SKM-1 (cell line): ENCODE measurements at regions not wholly inside any gene's neighbourhood (a gene's known extent, or its start where the extent isn't known, plus 50 kb on each side); places are given as distances from the start of the nearest gene placed in this dataset.
"Not testable (repeated sequence)": the region's sequence is repeated elsewhere in the genome, so short reads cannot be mapped to it uniquely, and the experiment has no call there.

ENCODE experiments used
- DNase-seq: peaks from one replicate; lab custom pipeline; 2025; ENCODE audit not compliant: unreplicated experiment; lab: John Stamatoyannopoulos, UW

- no peak for DNase-seq
Observed at GRCh38 chr3:127045435-127046045, 62.6 kb downstream of the PLXNA1 start.

GRCh38 chr3:127046690-127047089 lies 63.8 kb downstream of the PLXNA1 start:
- not testable (repeated sequence) for DNase-seq

DNA sequence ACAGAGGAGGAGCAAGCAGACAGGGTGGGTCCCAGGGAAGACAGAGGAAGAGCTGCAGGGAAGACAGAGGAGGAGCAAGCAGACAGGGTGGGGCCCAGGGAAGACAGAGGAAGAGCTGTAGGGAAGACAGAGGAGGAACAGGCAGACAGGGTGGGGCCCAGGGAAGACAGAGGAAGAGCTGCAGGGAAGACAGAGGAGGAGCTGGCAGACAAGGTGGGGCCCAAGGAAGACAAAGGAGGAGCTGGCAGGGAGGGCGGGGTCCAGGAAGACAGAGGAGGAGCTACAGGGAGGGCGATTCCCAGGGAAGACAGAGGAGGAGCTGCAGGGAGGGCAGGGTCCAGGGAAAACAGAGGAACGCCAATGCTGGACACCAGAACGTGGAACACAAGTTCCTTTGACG lies 66.5 kb downstream of the PLXNA1 start:
- no peak for DNase-seq

DNA sequence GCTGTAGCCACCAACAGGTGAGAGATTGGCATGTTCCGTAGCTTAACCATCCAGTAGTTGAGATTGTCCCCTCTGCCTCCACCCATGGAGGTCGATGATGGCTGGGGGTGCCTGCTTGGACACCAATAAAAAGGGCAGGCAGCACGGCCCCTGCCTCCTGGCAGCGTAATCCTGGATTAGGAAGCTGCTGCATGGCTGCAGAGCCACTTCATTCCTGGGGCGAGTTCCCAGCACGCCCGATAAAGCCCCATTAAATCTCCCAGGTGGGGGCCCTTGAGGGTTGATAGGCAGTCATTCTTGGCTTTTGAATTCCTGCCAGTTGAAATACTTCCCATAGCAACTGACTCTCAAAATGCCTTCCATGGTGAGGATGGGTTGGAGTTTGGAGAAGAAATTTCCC lies 67.8 kb downstream of the PLXNA1 start:
- no peak for DNase-seq

- DNase-seq: no peak
Observed at GRCh38 chr3:127052121-127052561, 69.2 kb downstream of the PLXNA1 start.

- DNase-seq: no peak
Observed at GRCh38 chr3:127053026-127053425, 70.1 kb downstream of the PLXNA1 start.

- DNase-seq: no peak
Observed at GRCh38 chr3:127053450-127053849, 70.5 kb downstream of the PLXNA1 start.

GRCh38 chr3:127053979-127054378 lies 71.1 kb downstream of the PLXNA1 start:
- no peak for DNase-seq

DNA sequence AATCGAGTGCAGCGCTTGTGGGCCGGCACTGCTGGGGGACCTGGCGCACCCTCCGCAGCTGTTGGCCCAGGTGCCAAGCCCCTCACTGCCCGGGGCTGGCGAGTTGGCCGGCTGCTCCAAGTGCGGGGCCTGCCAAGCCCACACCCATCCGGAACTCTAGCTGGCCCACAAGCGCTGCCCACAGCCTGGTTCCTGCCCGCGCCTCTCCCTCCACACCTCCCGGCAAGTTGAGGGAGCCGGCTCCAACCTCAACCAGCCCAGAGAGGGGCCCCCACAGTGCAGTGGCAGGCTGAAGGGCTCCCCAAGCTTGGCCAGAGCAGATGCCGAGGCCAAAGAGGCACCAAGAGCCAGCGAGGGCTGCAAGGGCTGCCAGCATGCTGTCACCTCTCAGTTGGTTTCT lies 73.4 kb downstream of the PLXNA1 start:
- DNase-seq: no peak

DNA sequence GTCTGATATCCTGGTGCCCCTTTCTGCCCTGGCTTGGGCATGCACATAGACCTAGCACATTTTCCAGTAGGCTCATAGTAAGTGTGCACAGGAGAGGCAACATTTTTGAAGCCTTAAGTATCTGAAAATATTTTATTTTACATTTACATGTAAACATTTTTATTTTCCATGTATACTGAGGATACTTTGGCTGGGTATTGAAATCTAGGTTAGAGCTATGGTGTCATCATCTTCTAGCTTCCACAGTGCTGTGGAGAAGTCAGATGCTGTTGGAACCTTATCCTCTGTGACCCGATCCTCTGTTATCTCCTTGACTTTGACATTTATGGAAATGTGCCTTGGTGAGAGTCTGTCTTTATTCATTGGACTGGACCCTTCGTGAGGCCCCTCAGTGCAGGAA lies 74.1 kb downstream of the PLXNA1 start:
- no peak for DNase-seq

DNA sequence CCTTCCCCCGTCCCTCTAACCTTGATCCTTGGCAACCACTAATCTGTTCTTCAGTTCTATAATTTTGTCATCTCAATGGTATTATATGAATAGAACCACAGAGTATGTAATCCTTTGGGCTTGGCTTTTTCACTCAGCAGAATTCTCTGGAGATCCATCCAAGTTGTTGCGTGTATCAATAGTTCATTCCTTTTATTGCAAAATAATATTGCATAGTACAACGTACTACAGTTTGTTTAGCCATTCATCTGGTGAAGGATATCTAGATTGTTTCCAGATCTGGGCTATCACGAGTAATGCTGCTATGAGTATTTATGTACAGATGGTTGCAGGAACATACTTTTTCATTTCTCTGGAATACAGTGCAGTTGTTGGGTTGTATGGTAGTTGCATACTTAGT lies 76.2 kb downstream of the PLXNA1 start:
- DNase-seq: no peak

GRCh38 chr3:127061641-127062040 lies 78.7 kb downstream of the PLXNA1 start:
- DNase-seq: no peak

DNA sequence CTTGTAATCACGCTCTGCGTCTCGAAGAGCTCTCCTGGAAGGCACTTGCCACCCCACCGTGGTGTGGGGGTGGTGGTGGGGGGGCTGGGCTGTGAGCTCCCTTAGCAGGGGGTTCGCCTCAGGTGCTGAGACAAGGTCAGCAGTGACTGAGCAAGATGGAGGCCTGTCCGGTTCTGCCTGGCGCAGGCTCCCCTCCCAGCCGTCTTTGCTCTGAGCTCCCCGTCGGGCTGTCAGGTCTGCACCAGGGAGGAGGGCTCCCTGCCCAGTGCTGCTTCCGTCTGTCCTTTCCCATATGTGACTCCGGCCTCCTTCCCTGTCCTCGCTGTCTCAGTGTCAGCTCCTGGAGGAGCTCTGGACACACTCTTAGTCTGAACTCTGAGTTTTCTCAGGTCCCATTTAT lies 80.0 kb downstream of the PLXNA1 start:
- DNase-seq: no peak

DNA sequence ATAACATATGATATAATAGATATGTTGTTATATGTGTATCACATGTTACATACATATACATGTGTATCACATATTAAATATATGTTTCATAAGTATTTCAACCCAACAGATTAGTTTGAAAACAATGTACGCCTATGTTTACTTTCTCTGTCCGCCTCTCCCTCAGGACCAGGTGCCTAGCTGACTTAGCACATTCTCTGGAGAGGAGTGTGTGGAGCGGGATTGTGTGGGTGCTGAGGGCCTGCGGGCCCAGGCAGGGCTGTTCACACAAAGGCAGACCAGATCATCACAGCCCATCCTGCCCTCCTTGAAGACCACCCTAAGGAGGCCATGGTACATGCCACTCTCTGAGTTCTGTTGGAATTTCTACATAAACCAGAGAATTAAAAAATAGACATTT lies 81.0 kb downstream of the PLXNA1 start:
- no peak for DNase-seq

DNA sequence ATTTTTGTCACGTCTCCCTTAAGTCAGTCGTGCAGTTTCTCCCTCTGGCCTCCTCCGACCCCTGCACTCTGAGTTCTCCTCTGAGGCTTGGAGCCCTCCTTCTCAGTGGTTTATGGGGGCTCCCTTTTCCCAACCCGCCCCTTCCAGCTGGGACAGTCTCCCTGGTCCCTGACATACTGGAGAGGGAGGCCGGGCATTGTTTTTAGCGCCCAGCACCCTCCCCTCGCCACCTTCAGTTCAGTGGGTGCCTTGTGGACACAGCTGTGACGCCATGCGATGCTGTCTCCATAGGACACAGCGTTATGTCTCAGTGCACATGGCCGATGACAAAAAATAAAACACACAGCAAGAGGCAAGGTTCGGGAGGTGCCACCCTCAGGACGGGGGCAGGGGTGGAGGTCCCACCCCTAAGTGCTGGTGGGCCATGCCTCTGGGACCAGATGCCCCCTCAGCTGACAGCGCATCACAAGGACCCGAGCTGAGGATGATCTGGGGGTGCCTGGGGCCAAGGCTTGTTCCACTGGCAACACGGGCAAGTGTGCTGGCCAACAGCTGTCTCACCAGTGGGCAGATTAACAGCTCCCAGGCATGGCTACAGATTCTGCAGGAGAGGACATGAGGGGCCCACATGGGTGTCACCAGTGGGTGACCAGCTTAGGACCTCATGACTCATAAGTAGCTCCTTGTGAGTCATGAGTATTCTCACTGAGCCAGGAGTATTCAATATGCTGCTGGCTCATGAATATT lies 81.6 kb downstream of the PLXNA1 start:
- DNase-seq: no peak

GRCh38 chr3:127065138-127065427 lies 82.2 kb downstream of the PLXNA1 start:
- DNase-seq: no peak

GRCh38 chr3:127065561-127066290 lies 82.8 kb downstream of the PLXNA1 start:
- DNase-seq: no peak

GRCh38 chr3:127066635-127067034 lies 83.7 kb downstream of the PLXNA1 start:
- DNase-seq: no peak

DNA sequence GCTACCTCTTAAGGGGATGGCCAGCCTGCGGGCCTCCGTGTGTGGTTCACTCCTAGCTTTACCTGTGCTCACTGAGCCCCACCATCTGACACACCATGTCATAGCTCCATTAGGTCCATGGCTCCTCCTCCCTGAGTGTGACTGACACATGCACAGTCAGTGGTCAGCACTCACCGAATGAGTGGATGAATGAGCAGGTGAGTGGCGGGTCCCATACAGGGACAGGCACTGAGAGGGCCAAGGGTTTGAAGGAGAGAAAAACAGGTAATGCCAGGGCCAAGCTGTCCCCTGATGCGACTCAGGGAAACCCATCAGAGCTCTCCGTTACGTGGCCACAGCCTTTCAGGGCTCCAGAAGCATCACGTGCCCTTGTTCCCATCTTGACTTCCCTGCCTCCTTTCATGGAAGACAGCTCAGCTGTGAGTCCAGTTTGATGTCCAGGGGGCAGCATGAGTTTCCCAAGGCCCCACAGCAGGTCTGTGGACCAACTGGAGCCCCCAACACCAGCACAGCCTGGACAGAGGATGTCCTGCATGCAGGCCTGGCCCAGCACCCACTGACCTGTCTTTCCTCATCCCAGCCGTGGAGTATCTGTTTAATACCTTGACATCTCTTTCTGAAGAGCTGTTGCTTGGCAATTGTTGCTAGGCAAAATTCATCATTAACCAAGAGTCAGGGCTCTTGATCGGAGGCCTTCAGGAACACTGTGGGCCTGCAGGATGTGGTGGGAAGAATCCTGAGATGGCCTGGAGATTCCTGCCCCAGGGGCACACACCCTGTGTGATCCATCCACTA lies 84.4 kb downstream of the PLXNA1 start:
- DNase-seq: no peak

- DNase-seq: no peak
Observed at GRCh38 chr3:127068111-127068810, 85.3 kb downstream of the PLXNA1 start.

- DNase-seq: no peak
Observed at GRCh38 chr3:127068871-127069270, 86.0 kb downstream of the PLXNA1 start.
